ENCODE measurements at regions not wholly inside any gene's neighbourhood (a gene's known extent, or its start where the extent isn't known, plus 50 kb on each side); places are given as distances from the start of the nearest gene placed in this dataset.

GRCh38 chr3:66106788-66107187 lies 68.1 kb upstream of the MAGI1 start:
- Histone ChIP-seq H3K4me2 (ENCODE audit: insufficient read depth, low read length) (peak overlapping the region; percentile 16), H3K9me3 (replicated peaks; ENCODE audit: control insufficient read depth, insufficient read depth, low read length) (no peaks in the 10 kb centered on the region), H3K9me1 (replicated peaks; ENCODE audit: control insufficient read depth, extremely low read depth, insufficient read depth, low read length) (no peaks in the 10 kb centered on the region), H3K27me3 (ENCODE audit: control insufficient read depth in 2 of 2, insufficient read depth in 2 of 2, low read length in 2 of 2) (no peaks in the 10 kb centered on the region), H2AFZ (ENCODE audit: low read depth, low read length) (peak overlapping the region; percentile 62), H3K4me3 (replicated peaks in 1 of 3; ENCODE audit: insufficient read depth in 1 of 3, low read depth in 1 of 3, low read length in 3 of 3) (no peak overlapping the region), H3K79me2 (ENCODE audit: control insufficient read depth, insufficient read depth, low read length) (no peaks in the 10 kb centered on the region), H3K9ac (replicated peaks; ENCODE audit: extremely low read depth, insufficient read depth, low read length) (peak overlapping the region; percentile 22), H3K36me3 (ENCODE audit: control insufficient read depth in 2 of 2, extremely low read depth in 1 of 2, insufficient read depth in 2 of 2, low read length in 2 of 2) (no peaks in the 10 kb centered on the region), H4K20me1 (replicated peaks; ENCODE audit: control insufficient read depth, extremely low read depth, insufficient read depth, low read length) (no peaks in the 10 kb centered on the region), H3K27ac (ENCODE audit: insufficient read depth, low read depth, low read length) (peak overlapping the region; percentile 71), H3K4me1 (ENCODE audit: control insufficient read depth, extremely low read depth, insufficient read depth, low read length) (peaks cover 19% of the 10 kb centered on the region)
- ChIA-PET CTCF (interaction anchor here (1.3 kb wide), 1 partner anchor 27 kb away, joined by 3 read pairs; no protein-coding TSS in a partner anchor), POLR2A (interaction anchor here (0.7 kb wide), 1 partner anchor 344 kb away, joined by 5 read pairs; no protein-coding TSS in a partner anchor)
- DNase-seq (ENCODE audit: low read depth, low spot score) (peak; percentile 70), FAIRE-seq (no peak)
- intact Hi-C loops (cut with micrococcal nuclease) = loop anchor here (1.0 kb wide), 1 partner anchor 67 kb away; no protein-coding TSS in a partner anchor
- TF ChIP-seq MYC (IDR thresholded peaks at IDR 0.05; ENCODE audit: low read depth, low read length) (no peak), POLR2AphosphoS5 (IDR thresholded peaks at IDR 0.05; ENCODE audit: insufficient read depth, low read depth, low read length) (no peak), EZH2 (IDR thresholded peaks at IDR 0.05; ENCODE audit: borderline replicate concordance, low read depth, low read length, severe bottlenecking) (no peak), GATA2 (IDR thresholded peaks at IDR 0.05; ENCODE audit: insufficient read depth, insufficient read length, low read depth, low read length) (no peak), MAX (IDR thresholded peaks at IDR 0.05; ENCODE audit: insufficient read depth, insufficient read length) (no peak), FOS (IDR thresholded peaks at IDR 0.05; ENCODE audit: borderline replicate concordance, insufficient read depth, low read length) (no peak)
- BruUV-seq (replicated peaks) = no TSS peak
- dilution Hi-C loops (cut with MboI; ENCODE audit: extremely low pct_ligation_motif_present, low sequenced_read_pairs) = no loop called here

- Histone ChIP-seq H3K79me2 (ENCODE audit: control insufficient read depth, insufficient read depth, low read length) (no peaks in the 10 kb centered on the region), H3K9ac (replicated peaks; ENCODE audit: extremely low read depth, insufficient read depth, low read length) (no peak overlapping the region), H3K4me1 (ENCODE audit: control insufficient read depth, extremely low read depth, insufficient read depth, low read length) (peaks cover 18% of the 10 kb centered on the region), H3K36me3 (ENCODE audit: control insufficient read depth in 2 of 2, extremely low read depth in 1 of 2, insufficient read depth in 2 of 2, low read length in 2 of 2) (no peaks in the 10 kb centered on the region), H3K27me3 (ENCODE audit: control insufficient read depth in 2 of 2, insufficient read depth in 2 of 2, low read length in 2 of 2) (no peaks in the 10 kb centered on the region), H3K27ac (ENCODE audit: insufficient read depth, low read depth, low read length) (no peak overlapping the region), H2AFZ (ENCODE audit: low read depth, low read length) (no peak overlapping the region), H3K4me2 (ENCODE audit: insufficient read depth, low read length) (no peak overlapping the region), H3K4me3 (replicated peaks in 1 of 3; ENCODE audit: insufficient read depth in 1 of 3, low read depth in 1 of 3, low read length in 3 of 3) (no peak overlapping the region), H4K20me1 (replicated peaks; ENCODE audit: control insufficient read depth, extremely low read depth, insufficient read depth, low read length) (no peaks in the 10 kb centered on the region), H3K9me1 (replicated peaks; ENCODE audit: control insufficient read depth, extremely low read depth, insufficient read depth, low read length) (no peaks in the 10 kb centered on the region), H3K9me3 (replicated peaks; ENCODE audit: control insufficient read depth, insufficient read depth, low read length) (no peaks in the 10 kb centered on the region)
- ChIA-PET POLR2A (no interaction called here), CTCF (no interaction called here)
- intact Hi-C loops (cut with micrococcal nuclease) = no loop called here
- dilution Hi-C loops (cut with MboI; ENCODE audit: extremely low pct_ligation_motif_present, low sequenced_read_pairs) = no loop called here
- no peak for FAIRE-seq
- no peak for TF ChIP-seq MYC (IDR thresholded peaks at IDR 0.05; ENCODE audit: low read depth, low read length)
- no peak for TF ChIP-seq POLR2A (IDR thresholded peaks at IDR 0.05; ENCODE audit: low read depth, low read length)
- no peak for TF ChIP-seq POLR2AphosphoS5 (IDR thresholded peaks at IDR 0.05; ENCODE audit: insufficient read depth, low read depth, low read length)
- no peak for TF ChIP-seq EZH2 (IDR thresholded peaks at IDR 0.05; ENCODE audit: borderline replicate concordance, low read depth, low read length, severe bottlenecking)
- DNase-seq (ENCODE audit: low read depth, low spot score) = no peak
- no TSS peak for BruUV-seq (replicated peaks)
Measured at GRCh38 chr3:66104535-66104934, 65.8 kb upstream of the MAGI1 start.
